OCI-LY7 (cell line): ENCODE measurements at regions not wholly inside any gene's neighbourhood (a gene's known extent, or its start where the extent isn't known, plus 50 kb on each side); places are given as distances from the start of the nearest gene placed in this dataset.

Experiments
- CTCF ChIP-seq: fragments of 200-600 bp; sonication (generic); conservative IDR thresholded peaks from 2 replicates; pipeline ENCODE4 v1.5.1; 2014; ENCODE audit warnings: mild to moderate bottlenecking, antibody characterized with exemption, low read length, moderate library complexity, mixed read lengths
- EZH2phosphoT487 ChIP-seq: fragments of 200-600 bp; sonication (generic); IDR thresholded peaks from 2 replicates; pipeline ENCODE4 v1.6.1; 2018; ENCODE audit warnings: low read depth, borderline replicate concordance, mild to moderate bottlenecking, mixed run types, antibody characterized with exemption, low read length, moderate library complexity, mixed read lengths

- TF ChIP-seq CTCF (no peak), EZH2phosphoT487 (no peak)
Measured at GRCh38 chr6:134402372-134402984, 84.6 kb upstream of the SGK1 start.
